C1 segment of cervical spinal cord (tissue), 14 donors: ENCODE measurements at regions not wholly inside any gene's neighbourhood (a gene's known extent, or its start where the extent isn't known, plus 50 kb on each side); places are given as distances from the start of the nearest gene placed in this dataset.

Source experiments
- DNase-seq, 14 donors: peaks; one replicate each; lab custom pipeline; 2025; lab: John Stamatoyannopoulos, UW

DNA sequence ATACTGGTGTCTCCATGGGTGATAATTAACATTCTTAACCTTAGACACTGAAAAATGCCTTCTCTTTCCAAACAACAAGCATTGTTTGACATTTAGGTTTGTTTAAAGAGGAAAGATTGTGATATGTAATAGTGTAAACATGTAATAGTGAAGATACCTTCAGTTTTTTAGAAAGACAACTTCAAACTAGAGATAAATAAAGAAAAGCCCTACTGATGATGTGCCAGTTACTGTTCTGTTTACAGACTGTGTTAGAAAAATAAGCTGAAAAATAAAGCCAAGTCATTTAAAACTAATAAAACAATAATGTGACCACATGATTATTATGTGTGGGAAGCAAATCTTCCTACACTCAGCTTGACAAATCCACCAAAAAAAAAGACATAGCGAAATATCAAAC, 2035.3 kb upstream of the TENM3 start:
- DNase-seq, result no peak

DNA sequence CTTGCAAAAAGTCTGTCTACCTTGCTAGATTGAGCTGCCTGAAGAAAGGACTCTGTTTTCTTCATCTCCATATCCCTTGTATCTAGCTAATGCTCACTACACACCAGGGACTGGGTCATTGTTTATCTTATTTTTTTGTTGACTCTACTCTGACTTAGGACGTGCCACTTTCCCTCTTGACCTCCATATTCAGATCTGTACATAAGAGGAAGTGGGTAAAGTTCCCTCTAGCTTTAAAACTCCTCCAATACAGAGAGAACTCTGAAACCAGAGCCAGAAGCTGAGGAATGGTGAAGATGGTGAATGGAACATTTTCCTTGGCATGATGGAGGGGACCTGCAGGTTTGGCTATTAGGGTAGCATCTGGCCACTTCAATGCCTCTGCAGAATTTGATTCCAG, 2026.1 kb upstream of the TENM3 start:
- no peak for DNase-seq

DNA sequence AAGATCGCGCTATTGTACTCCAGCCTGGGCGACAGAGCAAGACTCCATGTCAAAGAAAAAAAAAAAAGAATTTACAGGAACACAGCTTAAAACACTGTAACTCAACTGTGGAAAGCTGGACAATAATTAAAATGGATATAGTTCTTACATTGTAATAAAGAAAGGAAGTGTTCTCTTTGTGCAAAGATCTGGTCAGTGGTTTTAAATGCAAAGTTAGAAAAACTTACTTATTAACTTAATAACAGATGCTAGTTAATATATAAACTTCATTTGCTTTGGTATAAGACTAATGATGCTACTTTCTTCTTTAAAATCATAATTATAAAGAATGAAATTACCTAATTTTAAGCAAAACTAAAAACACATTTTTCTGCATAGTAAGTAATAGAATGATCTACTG, 2024.1 kb upstream of the TENM3 start:
- no peak for DNase-seq

DNA sequence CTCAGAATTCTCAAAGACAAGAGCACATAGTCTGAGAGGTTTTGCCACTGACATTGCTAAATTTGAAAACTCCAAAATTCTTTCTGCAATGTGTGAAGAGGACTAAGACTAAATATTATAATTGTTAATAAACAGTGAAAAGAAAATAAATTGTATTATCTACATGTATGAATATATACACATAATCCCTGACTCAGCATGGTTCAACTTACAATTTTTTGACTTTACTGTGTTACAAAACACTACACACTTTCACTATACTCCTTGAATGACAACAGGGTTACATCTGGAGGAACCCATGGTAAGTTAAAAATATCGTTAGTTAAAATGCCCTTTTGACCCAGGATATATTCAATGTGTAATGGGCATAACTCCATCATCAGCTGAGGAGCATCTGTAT, 2017.2 kb upstream of the TENM3 start:
- no peak for DNase-seq

DNA sequence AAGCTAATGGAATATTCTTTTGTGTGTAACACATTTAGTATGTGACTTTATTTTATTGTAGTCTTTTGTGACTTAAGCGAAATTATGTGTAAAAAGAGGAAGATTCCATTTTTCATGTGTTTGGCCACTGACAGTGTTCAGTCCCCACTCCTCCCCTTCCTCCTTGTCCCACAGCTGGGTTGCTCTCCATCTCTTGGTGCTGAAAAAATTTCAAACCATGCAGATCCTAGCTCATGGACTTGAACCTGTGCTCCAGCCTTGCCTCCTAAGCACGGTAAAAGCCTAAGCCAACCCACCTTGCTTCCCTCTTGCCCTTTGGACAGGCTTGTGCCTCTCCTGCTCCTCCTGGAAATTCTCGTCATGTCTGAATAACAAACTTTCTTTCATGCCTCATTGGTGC, 2008.5 kb upstream of the TENM3 start:
- DNase-seq, result no peak

DNA sequence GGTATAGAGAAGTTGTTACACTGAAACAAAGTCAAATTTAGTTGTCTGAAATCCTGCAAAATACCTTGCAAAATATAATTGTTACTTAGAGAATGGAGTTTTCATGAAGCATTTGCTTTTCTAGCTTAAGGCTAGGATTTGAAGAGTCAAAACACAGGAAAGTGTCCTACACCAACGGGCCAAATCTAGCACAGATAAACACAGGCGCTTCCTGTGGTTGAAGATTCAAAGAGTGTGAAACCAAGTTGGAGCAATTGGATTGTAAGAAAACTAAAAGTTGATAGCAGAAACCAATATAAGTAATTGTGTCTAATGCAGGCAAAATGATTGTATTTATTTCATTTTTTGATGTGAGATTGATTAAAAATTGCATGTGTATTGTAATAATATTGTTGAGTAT, 2002.5 kb upstream of the TENM3 start:
- DNase-seq, result no peak

DNA sequence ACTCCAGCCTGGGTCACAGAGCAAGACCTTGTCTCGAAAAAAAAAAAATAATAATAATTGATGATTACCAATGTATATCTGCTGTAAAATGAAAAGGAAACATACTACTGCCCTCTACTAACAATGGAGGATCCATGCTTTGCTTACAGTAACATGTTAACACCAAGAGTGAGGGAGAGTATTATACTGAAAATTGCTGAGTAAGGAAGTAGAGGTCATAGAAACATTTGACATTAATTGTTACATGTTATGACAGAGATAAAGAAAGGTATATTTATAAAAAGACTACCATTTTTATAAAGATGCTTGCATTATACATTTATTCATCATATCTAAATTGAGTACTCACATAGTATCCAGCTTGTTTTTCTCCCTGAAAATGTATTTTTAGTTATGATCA, 1989.8 kb upstream of the TENM3 start:
- no peak for DNase-seq

DNA sequence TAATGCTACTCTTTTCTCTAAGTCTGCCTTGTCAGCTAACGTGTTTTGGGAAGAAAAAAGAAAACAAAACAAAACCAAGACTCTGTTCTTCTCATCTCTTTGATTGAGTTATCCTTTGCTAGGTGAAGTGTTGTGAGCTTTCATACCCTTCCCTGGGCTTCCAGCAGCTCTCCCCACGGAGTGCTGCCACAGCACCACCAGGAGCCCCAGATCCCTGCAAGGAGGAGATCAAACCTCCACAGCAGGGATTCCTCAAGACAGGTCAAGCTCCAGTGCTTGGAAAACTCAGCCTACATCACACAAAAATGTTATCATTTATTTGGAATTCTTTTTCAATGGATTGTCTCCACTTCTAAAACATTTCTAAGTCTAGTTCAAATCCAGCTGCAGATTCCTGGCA, 1981.9 kb upstream of the TENM3 start:
- no peak for DNase-seq

DNA sequence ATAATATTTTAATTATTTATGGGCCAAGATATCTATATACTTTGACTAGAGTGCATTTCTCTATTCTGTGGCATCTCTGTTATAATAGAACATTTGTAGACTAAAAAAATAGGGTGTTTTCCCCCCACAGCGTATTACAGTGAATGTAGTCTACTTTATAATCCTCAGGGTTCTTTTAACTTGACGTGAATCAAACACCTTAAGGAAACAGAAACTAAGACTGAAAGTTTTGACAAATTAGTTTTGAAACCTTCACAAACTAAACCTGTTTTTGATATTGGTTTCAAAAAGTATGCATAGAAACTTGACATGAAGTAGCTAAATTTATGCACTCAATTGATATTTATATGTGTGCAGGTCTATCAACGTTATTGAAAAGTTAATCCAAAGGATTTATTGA, 1963.1 kb upstream of the TENM3 start:
- no peak for DNase-seq

DNA sequence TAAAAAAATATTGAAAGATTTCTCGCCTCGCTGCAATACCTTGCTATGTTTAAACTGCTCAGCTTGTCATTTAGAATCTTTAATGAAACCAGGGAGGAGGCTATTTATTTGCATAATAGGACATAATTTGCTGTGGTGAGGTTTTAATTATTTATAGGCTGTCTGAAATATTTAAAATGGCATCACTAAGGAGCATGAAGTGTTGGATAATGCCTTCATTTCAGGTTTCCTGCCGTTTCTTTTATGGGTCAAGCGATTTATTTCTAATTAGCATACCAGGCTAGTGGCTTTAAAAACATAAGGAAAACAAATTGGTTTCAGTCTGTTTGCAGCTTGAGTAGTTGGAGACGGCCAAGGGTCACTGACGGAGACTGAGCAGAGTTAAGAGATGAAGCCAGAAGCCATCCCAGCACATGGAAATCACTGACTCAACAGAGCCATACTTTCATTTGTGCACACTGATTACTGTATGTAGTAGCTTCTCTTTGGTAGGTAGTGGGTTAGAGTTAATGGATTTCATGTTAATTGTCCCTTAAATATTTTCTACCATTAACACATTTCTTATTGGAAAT, 1962.4 kb upstream of the TENM3 start:
- no peak for DNase-seq

DNA sequence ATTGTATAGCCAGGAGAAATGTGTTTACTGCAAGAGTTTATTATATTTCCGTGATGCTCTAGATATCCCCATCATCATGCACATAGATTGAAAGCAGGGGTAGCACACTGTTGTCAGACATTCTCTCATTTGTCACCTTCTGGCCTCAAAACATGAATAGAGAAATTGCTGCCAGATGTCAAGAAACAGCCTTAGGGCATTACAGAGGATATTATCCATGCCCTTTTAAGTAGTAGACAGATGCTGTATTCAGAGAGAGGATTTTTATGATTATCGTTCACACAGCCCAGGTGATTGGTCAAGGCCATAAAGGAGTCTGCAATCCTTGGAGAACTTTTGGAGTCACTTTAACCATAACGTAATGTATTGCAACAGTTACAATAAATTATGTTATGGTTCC, 1961.5 kb upstream of the TENM3 start:
- DNase-seq, result no peak

DNA sequence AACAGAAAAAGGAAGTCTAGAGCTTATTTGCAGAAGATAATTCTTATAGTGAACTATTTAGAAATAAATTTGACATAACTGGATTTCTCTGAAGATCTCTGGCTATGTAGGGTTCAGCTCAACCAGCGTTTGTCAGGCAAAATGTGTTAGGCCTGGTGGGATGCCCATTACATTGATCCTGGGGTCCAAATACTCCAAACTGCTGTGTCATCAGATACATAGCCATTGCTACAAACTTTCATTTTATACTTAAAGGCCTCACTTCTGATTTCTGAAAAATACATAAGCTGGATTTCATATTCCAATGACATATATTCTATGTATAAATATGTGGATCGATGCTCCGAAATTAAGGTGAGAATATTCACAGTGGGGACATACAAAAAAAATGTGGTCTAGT, 1958.9 kb upstream of the TENM3 start:
- no peak for DNase-seq

DNA sequence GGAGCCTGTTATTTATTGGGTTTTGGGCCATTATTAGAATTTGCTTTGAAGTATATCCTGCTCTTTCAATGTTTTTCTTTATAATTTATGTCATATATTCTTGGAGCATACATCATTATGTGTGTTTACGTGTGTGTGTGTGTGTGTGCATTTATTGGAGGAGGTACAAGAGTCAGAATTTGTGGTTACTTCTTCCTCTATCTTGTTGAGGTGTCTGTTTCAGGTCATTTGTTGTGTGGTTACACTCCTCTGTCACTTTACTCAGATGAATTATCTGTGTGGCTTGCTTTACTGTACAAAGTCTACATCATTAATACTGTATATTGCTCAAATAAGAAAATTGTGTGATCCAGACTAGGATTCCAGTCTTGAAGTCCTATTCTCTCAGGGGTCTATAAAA, 1957.4 kb upstream of the TENM3 start:
- DNase-seq, result no peak

DNA sequence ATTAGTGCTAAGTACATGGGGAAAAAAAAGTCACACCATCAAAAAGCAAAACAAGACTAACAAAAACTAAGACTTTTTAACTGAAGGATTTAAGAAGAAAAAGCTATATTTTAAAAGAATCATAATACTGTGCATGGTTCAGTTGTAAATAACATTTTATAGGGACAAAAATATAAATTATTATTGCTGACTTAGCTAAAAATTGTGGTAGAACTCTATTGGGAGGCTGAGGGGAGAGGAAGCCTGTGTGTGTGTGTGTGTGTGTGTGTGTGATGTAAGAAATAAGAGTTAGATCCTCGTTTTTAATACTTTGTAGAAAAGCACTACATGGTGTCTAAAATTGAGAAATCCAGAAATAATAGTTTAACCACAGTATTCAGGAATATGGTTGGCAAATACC, 1950.9 kb upstream of the TENM3 start:
- DNase-seq, result no peak

DNA sequence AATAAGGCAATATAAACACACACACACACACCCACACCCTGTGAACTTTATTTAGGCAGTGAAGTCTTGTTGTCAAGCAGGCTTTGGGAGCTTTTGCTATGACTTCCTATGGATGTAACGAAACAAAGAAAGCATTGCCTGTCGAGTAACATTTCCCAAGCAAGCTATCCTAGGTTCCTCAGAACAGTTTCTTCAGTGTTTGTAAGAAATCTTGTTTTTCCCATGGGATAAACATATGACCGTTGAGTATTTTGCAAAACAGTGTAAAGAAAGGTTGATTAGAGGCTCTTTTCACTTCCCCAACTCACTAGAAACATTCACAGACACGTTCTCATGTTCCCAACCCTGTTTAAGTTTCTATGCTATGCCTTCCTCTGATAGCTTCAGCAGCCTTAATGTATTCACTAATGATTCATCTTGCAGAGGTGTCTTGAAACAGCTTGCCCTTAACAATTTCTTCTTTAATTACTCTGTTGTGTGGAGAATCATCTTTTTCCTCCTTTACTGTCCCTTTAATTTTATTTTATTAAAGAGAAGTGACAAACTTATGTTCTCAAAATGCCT, 1947.1 kb upstream of the TENM3 start:
- DNase-seq, result no peak

DNA sequence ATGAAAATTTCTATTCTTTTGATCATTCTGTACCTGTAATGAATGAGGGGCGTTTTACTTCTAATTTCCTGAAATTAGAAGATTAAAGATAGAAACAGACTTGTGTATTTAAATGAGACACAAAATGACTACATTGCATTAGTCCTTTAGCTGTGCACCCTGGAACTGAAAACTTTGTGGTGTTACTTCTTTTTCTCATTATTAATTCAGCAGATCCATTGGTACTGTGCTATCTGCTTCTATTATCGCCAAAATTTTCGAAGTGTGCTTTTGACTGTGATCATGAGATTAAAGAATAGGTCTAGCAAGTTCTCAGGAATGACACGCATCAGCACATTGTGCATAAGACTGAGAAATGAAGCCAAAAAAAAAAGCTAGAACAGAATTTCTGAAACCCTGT, 1938.9 kb upstream of the TENM3 start:
- no peak for DNase-seq

DNA sequence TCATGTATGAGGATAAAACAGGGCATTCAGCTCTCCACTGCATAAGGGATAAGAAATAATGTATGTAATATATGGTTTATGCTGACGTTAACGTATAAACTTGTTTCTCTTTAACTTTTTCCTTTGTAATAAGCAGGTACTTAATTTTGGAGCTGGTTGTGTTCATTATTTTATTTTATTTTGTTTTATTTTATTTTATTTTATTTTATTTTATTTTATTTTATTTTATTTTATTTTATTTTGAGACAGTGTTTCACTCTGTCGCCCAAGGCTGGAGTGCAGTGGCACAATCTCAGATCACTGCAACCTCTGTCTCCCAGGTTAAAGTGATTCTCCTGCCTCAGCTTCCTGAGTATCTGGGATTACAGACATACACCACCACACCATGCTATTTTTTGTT, 1932.6 kb upstream of the TENM3 start:
- no peak for DNase-seq

DNA sequence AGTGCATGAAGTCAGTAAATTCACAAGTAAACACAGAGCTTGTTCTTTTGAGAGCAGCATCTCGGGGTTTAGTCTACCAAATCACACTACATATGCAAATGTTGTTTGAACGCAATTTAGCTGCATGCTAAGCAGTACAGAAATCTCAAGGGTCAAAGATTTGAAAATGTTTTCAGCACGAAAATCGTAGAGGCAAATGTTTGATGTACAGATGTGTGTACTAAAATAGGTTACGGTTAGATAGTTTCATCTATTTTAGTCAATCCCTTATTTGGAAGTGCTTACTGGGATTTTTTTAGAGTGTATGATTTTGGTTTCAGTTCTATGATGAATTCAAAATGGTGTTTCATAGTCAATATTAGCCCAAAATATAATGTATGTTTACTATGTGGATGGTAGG, 1928.2 kb upstream of the TENM3 start:
- DNase-seq, result no peak

DNA sequence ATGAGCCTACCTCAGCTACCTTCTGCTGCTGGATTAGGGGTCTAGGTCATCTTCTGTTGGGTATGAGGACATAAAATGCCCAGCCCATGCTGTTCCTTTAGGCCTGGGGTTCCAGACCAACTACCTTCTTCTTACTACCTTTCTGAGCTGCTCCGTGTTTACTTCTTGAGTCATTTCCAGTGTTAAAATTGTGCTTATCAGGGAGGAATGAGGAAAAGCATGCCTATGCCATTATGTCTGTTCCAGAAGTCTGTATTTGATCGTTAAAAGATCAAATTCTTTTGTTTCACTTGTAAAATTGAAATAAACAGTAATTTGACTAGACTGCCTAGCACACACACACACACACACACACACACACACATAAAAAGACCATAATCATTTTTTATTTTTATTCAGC, 1912.7 kb upstream of the TENM3 start:
- no peak for DNase-seq

DNA sequence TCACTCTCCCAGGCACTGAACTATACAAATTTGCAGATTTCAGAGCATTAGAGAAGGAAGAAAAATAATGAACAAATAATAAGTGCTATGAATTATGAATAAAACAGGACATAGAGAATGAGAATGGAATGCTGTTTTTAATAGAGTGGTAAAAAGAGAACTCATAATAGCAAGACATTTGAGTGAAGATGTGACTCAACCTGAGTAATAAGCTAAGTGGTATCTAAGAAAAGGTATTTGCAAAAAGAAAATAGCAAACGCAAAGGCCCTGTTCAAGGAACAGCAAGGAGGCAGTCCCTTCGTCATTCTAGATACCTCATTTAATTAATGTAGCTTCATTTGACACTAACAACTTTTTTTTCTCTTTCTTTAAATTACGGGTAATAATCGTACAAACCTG, 1910.0 kb upstream of the TENM3 start:
- no peak for DNase-seq

DNA sequence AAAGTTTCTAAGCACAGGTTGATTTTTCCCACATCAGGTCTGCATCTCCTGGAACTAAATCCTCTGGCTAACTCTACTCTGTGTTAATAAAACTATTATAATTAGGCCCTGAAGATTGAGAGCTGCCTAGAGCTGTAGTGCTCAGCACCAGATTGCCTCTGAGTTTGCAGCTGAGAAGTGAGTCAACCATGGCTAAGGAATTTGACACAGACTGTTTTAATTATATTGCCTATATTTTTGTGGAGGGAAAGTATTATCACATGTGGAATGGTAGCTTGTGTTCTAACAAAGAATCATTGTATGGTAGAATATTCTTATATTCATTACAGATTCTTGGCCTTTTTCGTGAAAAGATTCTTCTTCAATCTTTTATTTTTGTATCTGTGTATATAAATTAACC, 1907.6 kb upstream of the TENM3 start:
- no peak for DNase-seq

DNA sequence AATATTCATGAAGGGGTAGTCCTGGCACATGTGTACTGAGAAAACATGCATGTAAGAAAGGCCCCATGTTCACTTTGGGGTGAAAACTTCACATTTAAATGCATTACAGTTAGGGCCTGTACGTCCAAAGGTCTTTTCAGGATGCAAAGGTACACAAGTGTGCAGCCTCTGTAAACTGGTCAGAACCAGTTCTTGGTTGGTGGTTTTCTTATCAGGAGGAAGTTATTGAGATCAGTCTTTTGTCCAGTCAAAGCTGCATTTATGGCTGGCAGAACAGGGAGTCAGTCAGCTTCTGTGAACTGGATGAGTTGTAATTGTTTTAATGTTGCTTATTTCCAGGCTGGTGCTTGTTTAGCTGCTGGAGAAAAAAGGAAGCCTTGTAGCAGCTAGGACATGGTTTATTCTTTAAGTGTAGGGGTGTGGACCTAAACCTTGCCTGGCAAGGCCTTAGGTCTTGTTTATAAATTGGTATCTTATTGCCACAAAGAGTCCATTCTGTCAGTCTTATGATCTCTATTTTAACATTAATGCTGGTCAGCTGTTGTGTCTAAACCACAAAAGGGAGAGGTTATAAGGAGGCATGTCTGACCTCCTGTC, 1906.6 kb upstream of the TENM3 start:
- no peak for DNase-seq

DNA sequence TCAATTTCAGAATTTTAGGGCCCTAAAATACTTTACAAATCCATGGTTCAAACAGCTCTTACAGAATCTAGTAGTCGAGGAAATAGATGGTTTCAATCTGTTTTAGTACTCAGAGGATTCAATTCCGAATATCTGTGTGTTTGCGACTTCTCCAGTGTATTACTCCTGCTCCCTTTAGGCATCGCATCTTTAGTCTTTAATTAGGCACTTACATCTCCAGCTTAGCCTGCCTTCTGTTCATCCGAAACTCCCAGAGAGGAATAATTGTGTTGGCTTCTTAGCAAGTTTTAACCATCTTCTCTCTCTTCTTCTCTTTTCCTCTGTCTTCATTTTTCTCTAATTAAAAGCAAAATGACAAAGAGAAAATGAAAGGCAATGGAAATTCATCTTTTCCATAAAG, 1901.3 kb upstream of the TENM3 start:
- DNase-seq, result no peak

DNA sequence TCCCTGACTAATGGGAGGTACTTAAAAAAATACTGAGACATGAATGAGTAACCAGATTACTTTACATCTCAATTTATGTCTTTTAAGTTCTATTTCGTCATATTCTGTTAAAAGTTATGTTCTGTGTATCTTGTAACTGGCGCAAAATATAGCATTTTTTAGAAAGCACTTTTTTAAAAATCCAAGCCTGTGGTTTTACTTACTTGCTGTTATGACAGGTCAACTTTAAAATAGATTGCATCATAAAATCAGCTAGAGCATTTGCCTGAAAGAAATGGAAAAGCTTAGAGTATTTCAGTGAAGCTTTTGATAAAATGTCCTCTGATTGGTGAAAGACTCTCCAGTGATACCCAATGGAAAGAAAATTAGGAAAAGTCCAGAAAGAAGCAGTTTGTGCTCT, 1892.3 kb upstream of the TENM3 start:
- no peak for DNase-seq
